ENCODE measurements at regions not wholly inside any gene's neighbourhood (a gene's known extent, or its start where the extent isn't known, plus 50 kb on each side); places are given as distances from the start of the nearest gene placed in this dataset.
"Not testable (repeated sequence)": the region's sequence is repeated elsewhere in the genome, so short reads cannot be mapped to it uniquely, and the experiment has no call there.

DNA sequence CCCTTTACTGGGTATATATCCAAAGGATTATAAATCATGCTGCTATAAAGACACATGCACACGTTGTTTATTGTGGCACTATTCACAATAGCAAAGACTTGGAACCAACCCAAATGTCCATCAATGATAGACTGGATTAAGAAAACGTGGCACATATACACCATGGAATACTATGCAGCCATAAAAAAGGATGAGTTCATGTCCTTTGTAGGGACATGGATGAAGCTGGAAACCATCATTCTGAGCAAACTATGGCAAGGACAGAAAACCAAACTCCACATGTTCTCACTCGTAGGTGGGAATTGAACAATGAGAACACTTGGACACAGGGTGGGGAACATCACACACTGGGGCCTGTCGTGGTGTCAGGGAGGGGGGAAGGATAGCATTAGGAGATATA is 59.2 kb downstream of the CXorf49B start:
- not testable (repeated sequence) for DNase-seq

GRCh38 chrX:71823391-71824057 is 60.4 kb downstream of the CXorf49B start:
- no peak for DNase-seq

GRCh38 chrX:71828086-71828485 is 64.9 kb downstream of the CXorf49B start:
- DNase-seq: no peak

DNA sequence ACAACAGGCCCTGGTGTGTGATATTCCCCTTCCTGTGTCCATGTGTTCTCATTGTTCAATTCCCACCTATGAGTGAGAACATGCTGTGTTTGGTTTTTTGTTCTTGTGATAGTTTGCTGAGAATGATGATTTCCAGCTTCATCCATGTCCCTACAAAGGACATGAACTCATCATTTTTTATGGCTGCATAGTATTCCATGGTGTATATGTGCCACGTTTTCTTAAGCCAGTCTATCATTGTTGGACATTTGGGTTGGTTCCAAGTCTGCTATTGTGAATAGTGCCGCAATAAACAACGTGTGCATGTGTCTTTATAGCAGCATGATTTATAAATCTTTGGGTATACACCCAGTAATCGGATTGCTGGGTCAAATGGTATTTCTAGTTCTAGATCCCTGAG is 72.6 kb upstream of the NHSL2 start:
- not testable (repeated sequence) for DNase-seq

- DNase-seq: no peak
These were observed 64.2 kb upstream of the NHSL2 start for GRCh38 chrX:71846429-71846828.

GRCh38 chrX:71852182-71852581 is 58.5 kb upstream of the NHSL2 start:
- DNase-seq: no peak

- DNase-seq: peak; percentile 43
These were observed 51.0 kb upstream of the NHSL2 start for GRCh38 chrX:71859637-71860036.

Data from NCI-H1694 (cell line).